Mucosa of rectum (tissue), 2 donors: ENCODE measurements at regions not wholly inside any gene's neighbourhood (a gene's known extent, or its start where the extent isn't known, plus 50 kb on each side); places are given as distances from the start of the nearest gene placed in this dataset.

Experiments
- H3K27ac ChIP-seq, 2 donors: one replicate each; pipeline ENCODE4 v1.7.0; 2013; ENCODE audit warnings: inconsistent platforms in 2 of 2, low read depth in 2 of 2, low read length in 2 of 2
- H3K27me3 ChIP-seq, 2 donors: one replicate each; pipeline ENCODE4 v1.7.0; 2013; ENCODE audit warnings: low read length in 2 of 2; ENCODE audit not compliant: control insufficient read depth in 2 of 2, insufficient read depth in 2 of 2
- H3K36me3 ChIP-seq, 2 donors: one replicate each; pipeline ENCODE4 v1.7.0; 2013; ENCODE audit warnings: low read length in 2 of 2; ENCODE audit not compliant: control insufficient read depth in 2 of 2, insufficient read depth in 2 of 2
- H3K4me1 ChIP-seq, 2 donors: one replicate each; pipeline ENCODE4 v1.7.0; 2013; ENCODE audit warnings: low read length in 2 of 2, mild to moderate bottlenecking in 1 of 2; ENCODE audit not compliant: control insufficient read depth in 2 of 2, insufficient read depth in 2 of 2
- H3K4me3 ChIP-seq, 2 donors: one replicate each; pipeline ENCODE4 v1.7.0; 2013; ENCODE audit warnings: low read length in 2 of 2
- H3K9ac ChIP-seq, 2 donors: one replicate each; pipeline ENCODE4 v1.7.0; 2013; ENCODE audit warnings: low read length in 2 of 2, low read depth in 1 of 2, mild to moderate bottlenecking in 1 of 2
- H3K9me3 ChIP-seq, 2 donors: one replicate each; pipeline ENCODE4 v1.7.0; 2013; ENCODE audit warnings: low read length in 2 of 2; ENCODE audit not compliant: control insufficient read depth in 2 of 2
- donor health status: healthy.
- donor health status: Normal muscosa, but diverticular disease.

DNA sequence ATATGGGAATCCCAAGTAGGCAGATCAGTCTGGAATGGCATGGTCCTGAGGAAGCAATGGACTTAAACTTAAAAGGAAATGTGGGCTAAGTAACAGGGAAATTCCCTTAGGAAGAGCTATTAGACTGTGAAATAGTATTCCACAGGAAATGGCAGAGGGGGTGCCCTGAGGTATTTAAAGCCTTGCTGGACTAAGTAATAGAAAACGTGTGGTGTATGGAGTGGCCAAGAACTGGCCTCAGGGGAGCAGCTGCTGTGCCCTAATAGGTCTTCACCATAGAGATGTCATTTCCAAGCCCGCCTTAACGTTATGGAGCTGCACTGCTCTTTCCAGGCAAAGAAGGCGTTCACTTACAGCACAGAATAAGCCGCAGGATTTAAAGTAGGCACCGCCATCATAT is 365.2 kb upstream of the ZMIZ1 start:
- H3K9ac ChIP-seq, result no peak overlapping the region
- no peak overlapping the region for H3K27ac ChIP-seq
- H3K36me3 ChIP-seq, result no peaks in the 10 kb centered on the region
- H3K4me3 ChIP-seq, result no peak overlapping the region
- no peaks in the 10 kb centered on the region for H3K4me1 ChIP-seq
- H3K9me3 ChIP-seq, result no peaks in the 10 kb centered on the region
- no peaks in the 10 kb centered on the region for H3K27me3 ChIP-seq

DNA sequence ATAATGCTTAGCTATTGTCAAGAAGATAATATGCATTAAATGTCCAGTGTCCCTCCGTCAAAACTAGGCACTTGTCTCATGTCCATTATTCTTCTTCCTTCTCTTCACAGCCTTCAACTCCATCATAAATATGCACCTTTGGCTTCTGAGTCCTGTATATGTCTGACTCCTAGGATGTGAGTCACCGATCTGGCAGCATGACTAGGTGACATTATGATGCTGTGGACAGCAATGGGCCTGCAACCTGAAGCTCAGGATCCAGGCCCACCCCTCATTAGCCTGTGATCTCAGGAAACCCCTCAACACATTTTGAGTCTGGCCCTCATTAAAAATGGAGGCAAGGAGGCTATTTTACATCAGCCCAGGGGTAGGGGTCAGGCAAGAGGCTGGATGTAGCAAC is 362.5 kb upstream of the ZMIZ1 start:
- H3K9me3 ChIP-seq, result no peaks in the 10 kb centered on the region
- H3K36me3 ChIP-seq, result no peaks in the 10 kb centered on the region
- H3K4me3 ChIP-seq, result no peak overlapping the region
- no peak overlapping the region for H3K27ac ChIP-seq
- no peak overlapping the region for H3K9ac ChIP-seq
- peaks cover 0 to 3% of the 10 kb centered on the region in 2 donors for H3K27me3 ChIP-seq
- no peaks in the 10 kb centered on the region for H3K4me1 ChIP-seq

DNA sequence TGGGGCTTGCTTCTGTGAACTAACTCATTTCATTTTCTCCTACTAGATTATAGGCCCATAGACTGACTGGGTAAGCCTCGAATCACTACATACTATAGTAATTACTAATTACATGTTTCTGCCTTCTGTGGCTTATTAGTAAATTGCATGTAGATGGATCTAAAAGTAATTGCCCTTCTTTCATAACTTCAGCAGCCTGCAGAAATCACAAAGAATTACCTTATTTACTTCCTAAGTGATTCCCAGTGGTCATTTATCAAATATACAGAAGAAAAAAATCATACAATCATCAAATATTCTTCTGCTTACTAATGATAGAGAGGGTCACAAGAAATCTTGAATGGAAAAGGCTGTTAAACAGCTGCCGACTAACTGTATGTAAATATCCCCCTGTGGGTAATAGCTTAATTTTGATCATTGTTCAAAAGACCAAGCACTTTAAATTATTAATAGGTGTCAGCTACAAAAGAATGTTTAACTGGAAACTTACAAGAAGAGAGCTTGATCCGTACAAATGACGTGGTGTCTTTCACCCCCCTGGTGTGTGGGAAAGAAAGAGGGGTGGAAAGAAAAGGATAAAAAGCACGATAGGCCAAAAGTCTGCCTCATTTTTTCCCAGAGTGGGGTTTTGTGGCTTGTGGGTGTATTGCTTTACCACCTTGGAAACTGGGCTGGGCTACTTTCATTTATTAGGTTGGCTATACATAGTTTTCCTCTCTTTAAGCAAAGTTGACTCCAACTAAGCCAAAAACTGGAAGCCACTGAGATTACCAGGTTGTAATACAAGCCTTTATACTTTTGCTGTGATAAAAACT is 361.8 kb upstream of the ZMIZ1 start:
- Histone ChIP-seq H3K4me3 (no peak overlapping the region), H3K27ac (no peak overlapping the region), H3K4me1 (no peaks in the 10 kb centered on the region)

DNA sequence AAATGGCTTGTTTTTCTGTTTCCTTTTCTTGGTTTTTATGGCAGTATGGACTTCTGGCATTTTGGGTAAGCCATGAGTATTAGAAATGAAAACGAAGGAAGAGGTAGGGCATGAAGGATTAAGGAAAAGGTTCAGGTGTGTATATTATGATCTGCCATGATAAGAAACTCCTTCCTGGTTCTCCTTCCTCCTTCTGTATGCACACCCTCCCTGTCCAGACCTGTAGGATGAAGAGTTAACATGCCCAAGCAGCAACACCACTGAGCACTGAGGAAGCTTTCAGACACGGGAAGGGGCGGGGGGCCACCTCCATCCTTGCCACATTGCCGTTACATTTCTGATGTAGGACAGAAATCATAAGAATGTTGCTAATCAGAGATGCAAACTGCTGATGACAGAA is 361.0 kb upstream of the ZMIZ1 start:
- Histone ChIP-seq H3K4me1 (no peaks in the 10 kb centered on the region), H3K9ac (no peak overlapping the region), H3K9me3 (no peaks in the 10 kb centered on the region), H3K36me3 (no peaks in the 10 kb centered on the region), H3K27me3 (peaks cover 0 to 3% of the 10 kb centered on the region in 2 donors), H3K4me3 (no peak overlapping the region), H3K27ac (no peak overlapping the region)

More for the DNA sequence above, 361.8 kb upstream of the ZMIZ1 start:
- H3K27me3 ChIP-seq, result peaks cover 0 to 3% of the 10 kb centered on the region in 2 donors
- H3K9me3 ChIP-seq, result no peaks in the 10 kb centered on the region
- H3K36me3 ChIP-seq, result no peaks in the 10 kb centered on the region
- no peak overlapping the region for H3K9ac ChIP-seq

DNA sequence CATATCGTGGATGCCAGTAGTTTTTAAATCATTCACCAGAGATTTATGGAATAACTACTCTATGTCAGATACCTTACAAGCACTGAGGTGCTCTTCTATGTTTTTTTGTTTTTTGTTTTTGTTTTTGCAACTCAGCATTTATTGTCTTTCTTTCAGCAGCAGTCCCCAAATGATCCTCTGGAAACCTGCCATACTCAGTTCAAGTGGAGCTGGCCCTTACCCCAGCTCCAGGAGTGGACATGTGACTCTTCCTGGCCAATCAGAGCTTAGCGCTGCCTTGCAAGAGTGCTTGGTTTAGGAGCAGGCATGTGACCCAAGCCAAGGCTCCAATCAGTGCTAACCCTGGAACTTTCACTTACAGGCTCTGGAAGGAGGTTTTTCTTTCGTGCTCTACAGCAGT is 356.6 kb upstream of the ZMIZ1 start:
- Histone ChIP-seq H3K4me3 (no peak overlapping the region), H3K27me3 (peaks cover 0 to 3% of the 10 kb centered on the region in 2 donors), H3K36me3 (no peaks in the 10 kb centered on the region), H3K27ac (no peak overlapping the region), H3K4me1 (no peaks in the 10 kb centered on the region), H3K9me3 (no peaks in the 10 kb centered on the region), H3K9ac (no peak overlapping the region)

DNA sequence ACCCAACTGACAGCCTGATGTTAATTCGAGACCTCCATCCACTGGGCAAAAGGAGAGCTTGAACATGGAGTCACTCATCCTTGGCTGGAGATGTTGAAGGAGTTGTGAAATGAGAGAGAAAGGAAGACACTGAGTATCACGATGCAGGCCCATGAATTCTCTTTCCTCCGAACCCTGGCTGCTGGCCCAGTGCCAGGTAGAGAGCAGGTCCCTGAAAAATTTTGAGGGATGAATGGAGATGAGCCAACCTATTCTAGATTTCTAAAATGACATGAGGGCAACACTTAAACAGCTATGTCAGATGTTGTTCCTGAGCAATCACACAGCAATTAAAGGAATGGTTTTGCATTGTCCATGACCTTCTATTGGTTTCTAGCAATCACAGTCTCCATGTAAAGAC is 355.1 kb upstream of the ZMIZ1 start:
- Histone ChIP-seq H3K27me3 (peaks cover 0 to 3% of the 10 kb centered on the region in 2 donors), H3K4me3 (no peak overlapping the region), H3K9ac (no peak overlapping the region), H3K27ac (no peak overlapping the region), H3K9me3 (no peaks in the 10 kb centered on the region), H3K36me3 (no peaks in the 10 kb centered on the region), H3K4me1 (no peaks in the 10 kb centered on the region)

DNA sequence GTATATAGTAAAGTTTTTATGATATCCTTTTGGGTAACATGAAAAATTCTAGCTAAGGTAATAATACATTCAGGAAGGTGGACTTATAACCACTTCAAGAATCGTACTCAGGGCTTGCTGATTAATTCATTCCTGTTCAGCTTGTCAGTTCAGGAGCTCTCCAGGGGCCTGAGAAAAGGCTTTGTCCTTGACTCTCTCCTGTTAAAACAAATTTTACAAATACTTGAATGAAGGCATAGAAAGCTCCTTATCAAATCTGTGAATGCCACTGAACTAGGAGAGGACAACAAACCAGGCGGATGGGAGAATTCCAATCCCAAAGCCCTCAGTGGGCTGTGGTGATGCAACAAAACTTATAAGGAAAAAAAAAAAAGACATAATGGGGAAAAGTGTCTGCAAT is 354.5 kb upstream of the ZMIZ1 start:
- H3K4me1 ChIP-seq, result no peaks in the 10 kb centered on the region
- H3K36me3 ChIP-seq, result no peaks in the 10 kb centered on the region
- no peaks in the 10 kb centered on the region for H3K9me3 ChIP-seq
- no peak overlapping the region for H3K27ac ChIP-seq
- H3K27me3 ChIP-seq, result peaks cover 0 to 3% of the 10 kb centered on the region in 2 donors
- H3K9ac ChIP-seq, result no peak overlapping the region
- no peak overlapping the region for H3K4me3 ChIP-seq

DNA sequence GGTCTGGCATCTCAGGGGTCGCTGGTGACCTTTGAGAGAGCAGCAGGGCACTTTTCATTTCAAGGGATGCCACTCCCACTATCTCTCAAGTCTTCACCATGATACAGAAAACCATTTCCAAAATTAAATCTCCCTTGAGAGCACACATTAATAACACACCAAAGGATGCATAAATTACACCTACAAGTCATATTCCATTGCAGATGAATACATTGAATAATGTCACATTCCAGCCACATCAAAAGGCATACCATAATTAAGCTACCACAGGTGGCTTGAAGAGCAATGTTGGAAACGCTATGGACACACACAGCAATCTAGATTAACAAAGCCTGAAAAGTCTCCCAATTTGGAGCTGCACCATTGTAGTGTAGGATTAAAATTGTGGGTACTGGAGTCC is 353.3 kb upstream of the ZMIZ1 start:
- no peaks in the 10 kb centered on the region for H3K4me1 ChIP-seq
- no peaks in the 10 kb centered on the region for H3K9me3 ChIP-seq
- no peak overlapping the region for H3K4me3 ChIP-seq
- H3K36me3 ChIP-seq, result no peaks in the 10 kb centered on the region
- no peak overlapping the region for H3K9ac ChIP-seq
- no peak overlapping the region for H3K27ac ChIP-seq
- H3K27me3 ChIP-seq, result no peaks in the 10 kb centered on the region

DNA sequence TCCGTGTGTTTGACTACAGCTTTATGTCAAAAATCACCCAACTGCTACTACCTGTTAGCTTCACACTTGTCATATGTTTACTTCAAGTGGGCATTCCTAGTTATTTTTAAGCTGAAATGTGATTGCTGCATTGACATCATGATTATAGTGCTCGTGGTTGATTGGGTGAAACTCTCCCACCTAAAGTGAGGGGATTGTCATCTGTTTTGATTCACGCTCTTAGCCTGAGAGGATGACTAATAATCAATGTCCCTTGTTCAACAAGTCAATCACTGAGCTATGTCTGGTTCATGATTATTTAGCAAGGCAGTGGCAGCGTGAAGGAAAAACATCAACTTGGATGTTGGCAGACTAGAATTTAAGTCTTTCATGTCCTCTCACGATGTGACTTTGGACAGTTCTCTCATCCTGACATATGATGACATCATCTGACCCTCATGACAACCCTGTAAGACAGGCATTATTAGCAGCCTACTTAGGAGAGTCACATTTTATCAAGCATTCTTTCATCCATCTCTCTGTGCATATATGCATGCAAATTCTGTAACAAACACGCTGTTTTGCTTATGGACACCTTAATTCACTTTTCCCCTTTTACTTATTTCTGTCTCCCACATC is 352.6 kb upstream of the ZMIZ1 start:
- no peak overlapping the region for H3K27ac ChIP-seq
- H3K4me1 ChIP-seq, result no peaks in the 10 kb centered on the region
- no peak overlapping the region for H3K4me3 ChIP-seq
- H3K36me3 ChIP-seq, result no peaks in the 10 kb centered on the region
- H3K27me3 ChIP-seq, result no peaks in the 10 kb centered on the region
- no peaks in the 10 kb centered on the region for H3K9me3 ChIP-seq
- H3K9ac ChIP-seq, result no peak overlapping the region

DNA sequence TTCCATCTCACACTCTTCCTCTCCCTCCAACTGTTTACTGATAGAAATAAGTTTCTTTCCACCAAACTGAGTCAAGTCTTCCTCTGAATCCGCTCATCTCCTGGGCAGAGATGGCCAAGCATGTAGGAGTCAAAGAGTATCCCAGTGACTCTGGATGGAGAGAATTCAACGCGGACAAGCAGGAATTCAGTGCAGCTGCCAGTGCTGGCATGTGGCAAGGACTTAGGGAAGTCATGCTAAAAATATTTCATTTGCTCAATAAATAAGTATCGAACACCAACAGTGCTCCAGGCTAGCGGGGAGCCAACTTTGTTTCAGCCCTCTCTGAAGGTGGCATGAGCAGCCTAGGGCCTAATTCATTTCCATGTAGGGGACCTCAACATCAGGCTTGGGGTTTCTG is 351.6 kb upstream of the ZMIZ1 start:
- Histone ChIP-seq H3K27me3 (no peaks in the 10 kb centered on the region), H3K9ac (no peak overlapping the region), H3K27ac (no peak overlapping the region)

More for the DNA sequence above, 351.6 kb upstream of the ZMIZ1 start:
- Histone ChIP-seq H3K4me3 (no peak overlapping the region), H3K36me3 (no peaks in the 10 kb centered on the region), H3K4me1 (no peaks in the 10 kb centered on the region), H3K9me3 (no peaks in the 10 kb centered on the region)
